GM19023 (cell line): ENCODE measurements at regions not wholly inside any gene's neighbourhood (a gene's known extent, or its start where the extent isn't known, plus 50 kb on each side); places are given as distances from the start of the nearest gene placed in this dataset.

Experiments
- ATAC-seq: cut with Tn5 transposase; IDR thresholded peaks from one replicate; pipeline ENCODE4 v1.9.1; 2021; ENCODE audit warnings: mild to moderate bottlenecking, moderate library complexity; ENCODE audit not compliant: unreplicated experiment

DNA sequence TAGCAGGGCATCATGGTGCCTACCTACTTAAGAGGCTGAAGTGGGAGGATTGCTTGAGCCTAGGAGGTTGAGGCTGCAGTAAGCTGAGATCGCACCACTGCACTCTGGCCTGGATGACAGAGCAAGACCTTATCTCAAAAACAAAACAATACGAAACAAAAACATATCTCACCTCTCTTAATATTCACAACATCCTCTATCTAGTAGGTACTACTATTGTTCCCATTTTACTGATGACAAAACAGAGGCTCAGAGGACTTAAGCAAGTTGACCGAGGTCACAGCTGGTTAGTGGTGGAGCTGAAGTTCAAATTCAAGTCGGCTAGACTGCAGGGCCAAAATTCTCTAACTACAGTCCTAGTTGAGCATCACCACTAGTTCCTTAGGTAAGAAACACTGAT is 172.3 kb upstream of the EEA1 start:
- ATAC-seq: no peak

DNA sequence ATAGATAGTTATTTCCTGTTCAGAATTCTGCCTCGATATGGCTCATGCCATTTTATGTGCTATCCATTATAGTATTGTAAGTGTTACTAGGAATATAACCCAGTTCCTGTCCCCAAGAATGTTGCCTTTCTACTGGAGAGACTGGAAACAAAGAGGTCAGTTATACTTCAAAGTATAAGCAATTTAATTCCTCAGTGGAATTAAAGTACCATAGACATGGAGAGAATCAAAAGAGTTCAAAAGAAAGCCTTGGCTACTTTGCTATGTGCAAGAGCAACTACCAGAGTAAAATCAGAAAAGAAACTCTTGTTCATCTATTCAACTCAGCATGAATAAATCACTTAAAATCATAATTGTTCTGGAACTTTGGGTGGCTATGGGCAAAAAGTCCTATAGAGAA is 173.2 kb upstream of the EEA1 start:
- ATAC-seq: no peak

GRCh38 chr12:93102744-93103143 is 173.6 kb upstream of the EEA1 start:
- ATAC-seq: no peak

GRCh38 chr12:93103154-93103553 is 174.1 kb upstream of the EEA1 start:
- ATAC-seq: no peak

DNA sequence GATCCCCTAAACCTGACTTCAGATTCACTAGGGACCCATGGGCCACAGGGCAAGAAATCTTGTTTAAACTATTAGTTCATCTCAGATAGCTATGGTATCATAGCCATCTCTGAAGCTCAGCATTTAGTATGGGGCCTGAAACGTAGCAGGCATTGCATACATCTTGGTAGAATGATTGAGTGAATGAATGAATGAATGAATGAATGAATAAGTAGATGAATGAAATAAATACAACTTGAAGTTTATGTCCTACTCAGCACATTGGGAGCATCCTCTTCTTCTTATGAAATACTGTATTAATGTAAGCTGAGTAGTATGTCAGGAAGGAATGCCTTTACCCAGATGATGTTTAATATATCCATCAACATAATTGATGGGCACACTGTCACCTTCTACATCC is 175.4 kb upstream of the EEA1 start:
- ATAC-seq: no peak

DNA sequence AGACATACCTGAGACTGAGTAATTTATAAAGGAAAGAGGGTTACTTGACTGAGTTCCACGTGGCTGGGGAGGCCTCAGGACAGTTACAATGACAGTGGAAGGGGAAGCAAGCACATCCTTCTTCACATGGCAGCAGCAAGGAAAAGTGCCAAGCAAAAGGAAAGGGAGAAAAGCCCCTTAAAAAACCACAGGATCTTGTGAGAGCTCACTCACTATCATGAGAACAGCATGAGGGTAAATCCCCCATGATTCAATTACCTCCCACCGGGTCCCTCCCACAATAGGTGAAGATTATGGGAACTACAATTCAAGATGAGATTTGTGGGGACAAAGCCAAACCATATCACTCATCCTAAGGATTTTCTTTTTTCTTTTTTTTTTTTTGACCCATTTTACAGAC is 177.8 kb upstream of the EEA1 start:
- ATAC-seq: no peak

DNA sequence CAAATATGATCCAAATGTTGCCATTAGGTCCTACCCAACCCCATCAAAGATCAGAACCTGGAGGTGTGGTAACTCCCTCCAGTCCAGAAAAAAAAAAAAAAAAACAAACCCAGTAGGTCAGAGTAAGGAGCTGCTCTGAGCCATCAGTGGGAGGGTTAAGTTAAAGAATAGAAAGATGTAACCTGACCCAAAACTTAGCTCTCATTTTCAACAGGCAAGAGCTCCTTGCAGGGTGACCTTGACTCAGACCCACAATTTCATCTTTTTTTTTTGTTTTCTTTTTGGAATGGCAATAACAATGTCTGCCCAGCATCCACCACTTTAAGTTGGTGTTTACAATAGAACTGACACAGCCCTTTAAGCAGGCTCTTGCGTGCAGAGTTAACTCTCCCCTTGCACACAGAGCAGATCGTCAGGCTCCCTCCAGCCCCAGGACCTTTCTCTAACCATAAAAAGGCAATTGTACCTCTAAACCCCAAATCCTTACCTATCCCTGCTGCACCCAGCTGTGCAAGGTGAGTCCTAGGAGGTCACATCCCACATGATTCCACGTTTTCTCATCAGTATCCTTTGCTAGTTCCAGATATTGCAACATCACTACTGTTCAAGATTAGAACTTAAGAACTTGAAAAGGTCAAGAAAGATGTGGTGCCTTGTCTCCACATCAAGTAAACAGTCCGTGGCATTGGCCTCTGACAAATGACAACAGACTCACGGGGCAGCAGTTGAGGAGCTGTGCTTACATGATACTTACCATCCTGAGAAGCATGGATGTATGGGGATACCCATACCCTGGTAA is 178.6 kb upstream of the EEA1 start:
- no peak for ATAC-seq

- no peak for ATAC-seq
These were observed 179.9 kb upstream of the EEA1 start for GRCh38 chr12:93108985-93109384.

DNA sequence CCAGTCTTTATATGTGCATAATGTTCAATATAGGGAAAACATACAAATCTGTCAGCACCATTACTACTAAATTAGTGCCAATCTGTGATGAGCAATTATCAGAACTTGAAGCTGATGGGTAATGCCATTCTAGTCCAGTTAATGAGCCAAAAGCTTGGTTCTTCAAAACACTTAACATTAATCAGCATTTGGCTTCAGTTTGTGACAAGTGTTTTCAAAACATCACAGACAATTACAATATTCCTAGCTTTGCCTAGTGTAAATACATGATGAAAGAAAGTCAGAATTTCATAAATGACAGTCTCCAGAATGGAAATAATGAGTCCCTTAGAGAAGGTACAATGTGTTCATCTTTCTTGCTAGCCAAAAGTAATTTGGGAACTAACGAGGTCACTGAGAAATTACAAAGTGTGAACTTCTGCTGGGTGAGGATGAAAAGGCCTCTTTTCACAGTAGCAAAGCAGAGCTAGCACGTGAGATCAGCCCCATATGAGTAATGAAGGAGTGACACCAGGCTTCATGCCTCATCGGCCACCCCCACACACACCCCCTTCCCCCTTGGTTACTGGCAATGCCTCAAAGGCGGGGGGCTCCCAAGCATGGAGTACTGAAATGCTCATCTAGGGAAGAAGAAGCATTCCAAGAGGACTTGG is 180.6 kb upstream of the EEA1 start:
- no peak for ATAC-seq

- ATAC-seq: no peak
These were observed 182.7 kb upstream of the EEA1 start for GRCh38 chr12:93111773-93112172.

DNA sequence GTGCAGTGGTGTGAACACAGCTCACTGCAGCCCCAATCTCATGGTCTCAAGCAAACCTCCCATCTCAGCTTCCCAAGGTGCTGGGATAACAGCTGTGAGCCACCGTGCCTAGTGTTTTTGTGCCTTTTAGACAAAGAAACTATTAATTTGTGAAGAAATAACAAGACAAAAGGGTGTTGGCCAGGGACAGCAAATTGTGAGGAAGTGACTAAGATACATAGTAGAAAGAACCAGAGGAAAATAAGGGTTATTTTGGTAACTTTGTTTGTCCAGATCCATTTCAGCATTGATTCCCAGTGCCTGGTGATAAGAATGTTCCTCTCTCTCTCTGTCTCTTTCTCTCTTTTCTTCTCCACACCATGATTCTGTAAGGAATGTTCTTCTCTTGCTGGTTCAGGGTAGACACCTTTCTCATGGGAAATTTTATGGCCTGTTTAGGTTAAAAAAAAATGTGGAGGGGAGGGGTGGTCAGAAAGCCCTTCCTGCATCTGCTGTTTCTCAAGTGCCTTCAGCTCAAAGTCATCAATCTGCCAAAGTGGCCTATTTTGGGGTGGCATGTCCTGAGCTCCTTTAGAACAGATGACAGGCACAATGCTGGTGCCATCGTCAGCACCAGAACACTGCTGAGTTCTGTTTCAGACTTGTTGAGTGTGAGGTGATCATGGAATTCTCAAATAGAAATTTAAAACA is 184.4 kb upstream of the EEA1 start:
- no peak for ATAC-seq

GRCh38 chr12:93115198-93115601 is 186.1 kb upstream of the EEA1 start:
- ATAC-seq: no peak

- ATAC-seq: no peak
These were observed 186.6 kb upstream of the EEA1 start for GRCh38 chr12:93115646-93116045.

GRCh38 chr12:93116632-93117031 is 187.5 kb upstream of the EEA1 start:
- no peak for ATAC-seq

DNA sequence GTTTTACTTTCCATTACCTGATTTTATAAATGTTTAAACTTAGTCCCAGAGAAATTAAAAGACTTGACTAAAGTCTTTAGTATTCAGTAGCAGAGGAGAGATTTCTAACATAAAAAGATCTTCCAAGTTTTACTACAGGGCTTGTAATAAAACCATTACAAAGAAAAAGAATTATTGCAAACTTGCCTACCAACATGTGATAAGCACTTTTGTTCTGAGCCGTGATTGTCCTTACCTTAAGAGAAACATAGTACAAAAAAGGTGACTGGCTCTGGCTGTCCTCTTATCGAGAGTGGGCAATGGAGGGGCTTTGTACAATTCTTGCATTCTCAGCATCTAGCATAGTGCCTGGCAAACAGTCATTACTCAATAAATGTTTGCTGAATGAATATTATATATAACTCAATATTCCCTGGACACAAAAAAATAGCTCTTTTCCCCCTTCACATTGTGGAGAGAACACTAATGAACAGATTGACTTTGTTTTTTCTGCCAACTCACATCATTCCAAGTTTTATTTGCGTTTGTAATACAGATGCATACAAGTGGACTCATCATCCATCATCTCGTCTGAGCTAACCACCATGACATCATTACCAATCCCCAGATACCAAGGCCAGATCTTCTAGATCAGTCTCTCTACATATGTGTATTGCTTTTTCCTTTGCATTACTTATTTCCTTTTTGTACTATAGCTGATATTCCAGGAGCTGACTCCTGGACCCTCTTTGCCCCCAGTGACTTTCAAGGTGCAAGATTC is 192.8 kb upstream of the EEA1 start:
- no peak for ATAC-seq

DNA sequence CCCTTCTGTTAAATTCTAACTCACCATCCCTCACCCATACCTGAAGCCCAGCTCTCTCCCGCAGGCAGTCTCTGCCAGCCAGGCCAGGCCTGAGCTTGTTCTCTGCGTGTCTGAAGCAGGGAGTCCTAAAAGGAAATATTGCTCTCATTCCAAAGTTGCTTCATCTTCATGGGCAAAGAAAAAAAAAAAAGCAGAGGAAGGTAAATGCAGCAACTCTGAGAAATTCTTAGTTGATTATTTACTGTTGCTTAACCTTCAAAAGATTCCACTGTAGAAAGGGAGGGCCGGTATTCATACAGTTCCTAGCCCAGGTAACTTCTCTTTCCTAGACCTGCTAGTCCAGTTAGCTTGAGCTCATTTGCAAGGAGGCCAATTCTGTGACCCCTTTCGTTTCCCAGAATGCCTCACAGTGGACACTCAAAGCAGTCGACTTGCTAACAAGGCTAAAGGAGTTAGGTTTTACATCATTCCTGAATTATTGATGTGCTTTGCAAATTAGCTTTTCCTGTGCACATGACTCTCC is 193.5 kb upstream of the EEA1 start:
- ATAC-seq: no peak

DNA sequence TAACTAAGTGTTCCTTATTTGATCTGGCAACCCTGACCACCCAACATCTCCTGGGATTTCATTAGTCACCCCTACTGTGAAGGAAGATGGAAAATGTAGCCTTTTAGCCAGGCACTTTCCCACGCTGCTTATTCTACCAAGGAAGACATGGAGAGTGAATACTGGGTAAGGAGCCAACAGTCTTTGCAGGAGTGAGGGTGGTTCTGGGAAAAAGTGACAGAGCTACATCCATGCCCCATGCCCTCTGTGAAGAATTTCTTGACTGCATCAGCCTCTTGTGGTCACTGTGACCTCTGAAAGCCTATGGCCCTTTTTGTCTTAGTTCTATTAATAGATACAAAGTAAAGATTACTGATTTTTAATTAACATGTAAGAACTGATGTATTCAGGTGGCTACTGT is 196.0 kb upstream of the EEA1 start:
- ATAC-seq: no peak

DNA sequence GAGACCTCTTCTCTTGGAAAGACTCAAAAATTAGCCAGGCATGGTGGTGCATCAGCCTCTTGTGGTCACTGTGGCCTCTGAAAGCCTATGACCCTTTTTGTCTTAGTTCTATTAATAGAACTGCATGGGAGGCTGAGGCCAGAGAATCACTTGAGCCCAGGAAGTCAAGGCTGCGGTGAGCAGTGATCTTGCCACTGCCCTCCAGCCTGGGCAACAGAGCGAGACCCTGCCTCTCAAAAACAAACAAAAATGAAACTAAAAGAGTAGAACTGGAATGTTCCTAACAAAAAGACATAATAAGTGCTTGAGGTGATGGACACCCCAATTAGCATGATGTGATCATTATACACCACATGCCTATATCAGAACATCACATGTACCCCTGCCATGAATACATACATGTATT is 197.0 kb upstream of the EEA1 start:
- ATAC-seq: no peak

GRCh38 chr12:93127107-93127560 is 198.0 kb upstream of the EEA1 start:
- ATAC-seq: no peak

- no peak for ATAC-seq
These were observed 198.7 kb upstream of the EEA1 start for GRCh38 chr12:93127582-93128331.
